CD8-positive, alpha-beta memory T cell (primary cell): ENCODE measurements at regions not wholly inside any gene's neighbourhood (a gene's known extent, or its start where the extent isn't known, plus 50 kb on each side); places are given as distances from the start of the nearest gene placed in this dataset.
"Not testable (repeated sequence)": the region's sequence is repeated elsewhere in the genome, so short reads cannot be mapped to it uniquely, and the experiment has no call there.

Source experiments
- CTCF ChIA-PET: fragments of 350-600 bp; sonication (Branson Sonifier 250); formaldehyde crosslinking; loops from one replicate; lab custom pipeline; 2021; ENCODE audit warnings: antibody characterized with exemption; lab: Charles Lee
- POLR2A ChIA-PET: fragments of 350-600 bp; sonication (Branson Sonifier 250); formaldehyde crosslinking; loops from one replicate; lab custom pipeline; 2021; ENCODE audit warnings: antibody characterized with exemption; lab: Charles Lee
- DNase-seq, 5 donors: peaks; one replicate each; pipeline versions ENCODE4 v3.0.0 to v3.0.0-alpha.2; 2020 to 2022; ENCODE audit warnings: mixed read lengths in 1 of 5
- H3K27ac ChIP-seq: one replicate; pipeline ENCODE4 v1.7.0; 2013; ENCODE audit warnings: low read depth, mild to moderate bottlenecking, low read length, moderate library complexity
- H3K27me3 ChIP-seq: 2 replicates; pipeline ENCODE4 v1.7.0; 2013; ENCODE audit warnings: low read length, mild to moderate bottlenecking; ENCODE audit not compliant: insufficient read depth, poor library complexity, severe bottlenecking
- H3K36me3 ChIP-seq: 2 replicates; pipeline ENCODE4 v1.7.0; 2013; ENCODE audit warnings: mild to moderate bottlenecking, low read length, moderate library complexity; ENCODE audit not compliant: insufficient read depth
- H3K4me1 ChIP-seq: 2 replicates; pipeline ENCODE4 v1.7.0; 2013; ENCODE audit warnings: mild to moderate bottlenecking, low read length, moderate library complexity; ENCODE audit not compliant: insufficient read depth
- H3K4me3 ChIP-seq: 2 replicates; pipeline ENCODE4 v1.7.0; 2013; ENCODE audit warnings: mild to moderate bottlenecking, low read length
- H3K9me3 ChIP-seq: 2 replicates; pipeline ENCODE4 v1.7.0; 2013; ENCODE audit warnings: mild to moderate bottlenecking, low read length
- H3K27ac Mint-ChIP-seq, 8 donors: one replicate each; pipeline ENCODE4 v1.8.0; 2020 to 2021; ENCODE audit warnings: mixed read lengths in 8 of 8, mild to moderate bottlenecking in 6 of 8, inconsistent platforms in 3 of 8, moderate library complexity in 3 of 8
- H3K27me3 Mint-ChIP-seq, 2 donors: one replicate each; pipeline ENCODE4 v1.8.0; 2020 to 2021; ENCODE audit warnings: mixed read lengths in 2 of 2, mild to moderate bottlenecking in 1 of 2, moderate library complexity in 1 of 2
- H3K36me3 Mint-ChIP-seq, 3 donors: one replicate each; pipeline ENCODE4 v1.8.0; 2020 to 2021; ENCODE audit warnings: mixed read lengths in 3 of 3, inconsistent platforms in 1 of 3, mild to moderate bottlenecking in 1 of 3
- H3K4me1 Mint-ChIP-seq, 3 donors: one replicate each; pipeline ENCODE4 v1.8.0; 2020 to 2021; ENCODE audit warnings: mixed read lengths in 3 of 3, inconsistent platforms in 1 of 3, mild to moderate bottlenecking in 1 of 3
- H3K4me3 Mint-ChIP-seq, 7 donors: one replicate each; pipeline ENCODE4 v1.8.0; 2020 to 2021; ENCODE audit warnings: mixed read lengths in 7 of 7, mild to moderate bottlenecking in 6 of 7, moderate library complexity in 4 of 7, inconsistent platforms in 2 of 7
- H3K9me3 Mint-ChIP-seq, 5 donors: one replicate each; pipeline ENCODE4 v1.8.0; 2020 to 2022; ENCODE audit warnings: mixed read lengths in 5 of 5, mild to moderate bottlenecking in 3 of 5, moderate library complexity in 2 of 5, inconsistent platforms in 1 of 5

DNA sequence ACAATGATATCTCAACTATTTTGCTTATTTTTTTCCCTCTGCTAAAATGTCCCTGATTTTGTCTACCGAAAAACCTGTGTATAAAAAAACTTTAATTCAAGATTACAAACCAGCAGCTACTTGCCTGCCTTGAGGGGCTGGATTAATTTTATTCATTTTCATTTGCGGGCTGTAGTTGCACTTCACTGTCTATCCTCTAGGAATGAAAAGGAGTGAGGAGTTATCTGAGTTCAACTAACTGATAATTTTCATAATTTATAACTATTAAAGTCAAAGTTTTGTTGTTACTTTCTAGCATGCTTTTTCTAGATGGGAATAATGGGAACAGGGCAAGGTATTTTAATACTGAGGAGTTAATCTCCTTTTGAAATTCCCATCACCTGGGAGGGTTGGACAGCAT is 50.3 kb upstream of the AGTPBP1 start:
- H3K4me1 ChIP-seq, H3K27ac ChIP-seq, H3K27ac Mint-ChIP-seq, CTCF ChIA-PET, DNase-seq, H3K4me1 Mint-ChIP-seq, H3K27me3 ChIP-seq, H3K4me3 Mint-ChIP-seq, H3K36me3 ChIP-seq, H3K9me3 Mint-ChIP-seq, H3K4me3 ChIP-seq, POLR2A ChIA-PET, H3K36me3 Mint-ChIP-seq, H3K9me3 ChIP-seq: not testable (repeated sequence)
- H3K27me3 Mint-ChIP-seq, result peaks cover 2 to 13% of the 10 kb centered on the region in 2 donors

GRCh38 chr9:85802978-85803695 is 61.4 kb upstream of the AGTPBP1 start:
- H3K27ac Mint-ChIP-seq, POLR2A ChIA-PET, H3K4me3 Mint-ChIP-seq, H3K4me3 ChIP-seq, H3K27me3 Mint-ChIP-seq, H3K27me3 ChIP-seq, H3K9me3 ChIP-seq, H3K9me3 Mint-ChIP-seq, H3K36me3 ChIP-seq, H3K36me3 Mint-ChIP-seq, CTCF ChIA-PET, H3K27ac ChIP-seq: not testable (repeated sequence)
- peaks cover 10 to 19% (median 14%) of the 10 kb centered on the region in 3 donors for H3K4me1 Mint-ChIP-seq
- H3K4me1 ChIP-seq, result peaks cover 14% of the 10 kb centered on the region
- DNase-seq, result peak; percentile 1 to 76 (median 52)

DNA sequence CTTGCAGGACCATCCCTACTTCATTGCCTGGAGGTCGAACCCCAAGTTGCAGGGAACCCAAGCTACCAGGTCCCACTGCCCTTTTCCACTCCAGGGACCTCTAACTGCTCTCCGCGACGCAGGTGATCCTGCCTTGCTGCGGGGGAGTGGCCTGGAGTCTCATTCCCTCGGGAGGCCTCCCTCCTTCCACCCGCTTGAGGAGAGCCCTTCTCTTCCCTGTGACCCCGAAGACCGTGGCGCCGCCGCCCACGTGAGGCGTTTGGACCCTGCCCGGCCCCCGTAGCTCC is 63.0 kb upstream of the AGTPBP1 start:
- H3K9me3 ChIP-seq, DNase-seq, H3K27me3 Mint-ChIP-seq, POLR2A ChIA-PET, H3K4me3 Mint-ChIP-seq, H3K9me3 Mint-ChIP-seq, H3K4me3 ChIP-seq, H3K27ac Mint-ChIP-seq, H3K36me3 ChIP-seq, H3K27me3 ChIP-seq: not testable (repeated sequence)
- H3K4me1 Mint-ChIP-seq, result peaks cover 17 to 26% (median 22%) of the 10 kb centered on the region in 3 donors
- peaks cover 0 to 23% (median 6%) of the 10 kb centered on the region in 3 donors for H3K36me3 Mint-ChIP-seq
- peak overlapping the region; percentile 31 for H3K27ac ChIP-seq
- H3K4me1 ChIP-seq, result peaks cover 14% of the 10 kb centered on the region
- CTCF ChIA-PET, result interaction anchor here (0.8 kb wide), 1 partner anchor 61 kb away, joined by 3 read pairs; no protein-coding TSS in a partner anchor

DNA sequence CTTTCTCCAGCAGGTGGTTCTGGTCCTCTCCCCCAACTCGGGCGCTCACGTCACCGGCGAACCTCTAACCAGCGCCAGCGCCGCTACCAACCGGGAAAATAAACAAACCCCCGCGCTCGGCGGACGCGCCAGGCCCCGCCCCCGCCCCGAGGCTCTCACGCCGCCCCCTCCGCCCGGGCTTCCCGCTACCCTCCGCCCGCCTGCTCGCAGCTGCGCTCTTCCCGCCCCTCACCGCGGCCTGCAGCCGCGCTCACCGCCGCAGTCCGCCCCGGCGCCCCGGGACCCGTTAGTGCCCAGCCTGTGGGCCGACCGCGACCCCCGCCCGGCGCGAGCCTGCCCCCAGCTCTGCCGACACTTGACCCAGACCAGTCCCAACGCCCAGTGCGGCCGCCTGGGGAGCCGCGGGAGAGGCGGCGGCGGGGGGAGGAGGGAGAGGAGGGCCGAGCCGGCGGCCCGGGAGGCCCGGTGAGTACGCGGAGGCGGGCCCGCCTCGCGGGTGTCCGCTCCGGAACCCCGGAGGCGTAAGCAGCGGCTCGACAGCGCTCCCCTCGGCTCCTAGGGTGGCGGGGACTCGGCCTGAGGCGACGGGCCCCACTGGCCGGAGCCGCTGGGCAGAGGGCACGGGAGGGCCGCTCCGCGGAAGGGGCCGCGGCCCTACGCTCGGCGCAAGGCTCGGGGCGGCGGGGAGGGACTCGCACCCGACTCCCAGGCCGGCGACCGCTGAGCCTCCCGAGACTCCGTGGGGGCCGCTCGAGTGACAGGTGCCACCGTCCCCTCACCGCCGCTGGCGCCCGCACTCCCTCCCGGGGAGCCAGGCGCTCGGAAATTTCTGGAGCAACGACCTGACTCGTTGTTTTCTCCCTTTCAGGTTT is 63.6 kb upstream of the AGTPBP1 start:
- H3K27me3 Mint-ChIP-seq, H3K9me3 Mint-ChIP-seq, H3K9me3 ChIP-seq, POLR2A ChIA-PET, H3K36me3 ChIP-seq, H3K27me3 ChIP-seq: not testable (repeated sequence)
- H3K4me3 Mint-ChIP-seq, result peak overlapping the region; percentile 83 to 95 (median 86)
- CTCF ChIA-PET, result interaction anchor here (0.8 kb wide), 1 partner anchor 61 kb away, joined by 3 read pairs; no protein-coding TSS in a partner anchor
- Histone ChIP-seq H3K4me1 (peaks cover 14% of the 10 kb centered on the region), H3K27ac (peak overlapping the region; percentile 57), H3K4me3 (peak overlapping the region; percentile 31)
- peak; percentile 72 to 86 (median 79) for DNase-seq
- H3K36me3 Mint-ChIP-seq, result peaks cover 0 to 25% (median 6%) of the 10 kb centered on the region in 3 donors
- H3K27ac Mint-ChIP-seq, result peak overlapping the region; percentile 73 to 96 (median 88)
- H3K4me1 Mint-ChIP-seq, result peaks cover 17 to 26% (median 23%) of the 10 kb centered on the region in 3 donors

DNA sequence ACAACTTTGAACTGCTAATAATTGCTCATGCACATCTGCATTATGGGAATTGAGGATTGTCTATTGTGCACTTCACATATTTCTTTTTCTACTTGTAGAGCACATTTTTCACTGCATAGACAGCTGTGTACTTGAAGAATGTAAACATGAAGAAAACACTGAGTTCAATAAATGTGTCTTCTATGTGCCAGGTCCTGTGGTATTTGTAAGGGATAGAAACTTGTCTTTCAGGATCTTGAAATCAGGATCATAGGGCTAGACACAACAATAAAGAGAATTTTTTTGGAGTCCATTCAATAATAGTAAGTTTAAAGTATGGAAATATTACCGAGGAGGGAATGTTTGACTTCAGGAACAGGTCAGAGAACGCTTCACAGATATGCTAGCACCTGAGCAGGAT is 66.6 kb upstream of the AGTPBP1 start:
- H3K4me1 ChIP-seq, result peaks cover 14% of the 10 kb centered on the region
- CTCF ChIA-PET, result not testable (repeated sequence)

GRCh38 chr9:85813388-85813787 is 71.6 kb upstream of the AGTPBP1 start:
- peaks cover 3 to 11% (median 11%) of the 10 kb centered on the region in 3 donors for H3K4me1 Mint-ChIP-seq

More for the DNA sequence above, 66.6 kb upstream of the AGTPBP1 start:
- H3K9me3 Mint-ChIP-seq, H3K9me3 ChIP-seq, H3K27me3 ChIP-seq, H3K27ac Mint-ChIP-seq, H3K4me3 ChIP-seq, H3K27me3 Mint-ChIP-seq, H3K36me3 ChIP-seq, POLR2A ChIA-PET, DNase-seq, H3K27ac ChIP-seq: not testable (repeated sequence)
- H3K36me3 Mint-ChIP-seq, result peaks cover 0 to 31% (median 8%) of the 10 kb centered on the region in 3 donors
- H3K4me1 Mint-ChIP-seq, result peaks cover 19 to 32% (median 23%) of the 10 kb centered on the region in 3 donors
- peak overlapping the region in 2 of 7 donors; percentile 12 to 67 for H3K4me3 Mint-ChIP-seq

DNA sequence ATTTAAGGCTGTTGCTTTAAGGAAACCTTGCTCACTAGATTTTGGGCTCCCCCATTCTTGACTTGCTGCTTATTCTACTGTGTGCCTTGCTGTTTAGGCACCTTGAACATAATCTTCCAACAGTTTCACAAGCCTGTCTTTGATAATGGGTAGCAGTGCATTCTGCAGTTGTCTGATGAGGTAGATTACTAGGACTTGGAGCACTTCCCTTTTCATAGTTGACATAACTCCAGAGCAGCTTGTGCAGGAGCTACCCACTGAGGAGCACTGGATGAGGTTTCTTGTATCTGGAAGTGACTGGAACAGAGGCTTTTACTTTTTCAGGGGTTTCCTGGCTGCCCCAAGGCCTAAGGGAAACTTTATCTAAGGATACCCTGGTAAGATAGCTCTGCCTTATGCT is 73.0 kb upstream of the AGTPBP1 start:
- DNase-seq, H3K27ac Mint-ChIP-seq, H3K4me3 Mint-ChIP-seq, CTCF ChIA-PET, POLR2A ChIA-PET, H3K4me1 ChIP-seq, H3K9me3 ChIP-seq, H3K9me3 Mint-ChIP-seq, H3K4me3 ChIP-seq, H3K27me3 Mint-ChIP-seq, H3K27ac ChIP-seq, H3K4me1 Mint-ChIP-seq, H3K27me3 ChIP-seq, H3K36me3 ChIP-seq: not testable (repeated sequence)
- H3K36me3 Mint-ChIP-seq, result peaks cover 0 to 16% (median 5%) of the 10 kb centered on the region in 3 donors

More at GRCh38 chr9:85813388-85813787, 71.6 kb upstream of the AGTPBP1 start:
- POLR2A ChIA-PET, CTCF ChIA-PET, H3K9me3 ChIP-seq, H3K27ac Mint-ChIP-seq, H3K4me3 Mint-ChIP-seq, DNase-seq, H3K36me3 ChIP-seq, H3K9me3 Mint-ChIP-seq, H3K4me1 ChIP-seq, H3K27ac ChIP-seq, H3K4me3 ChIP-seq, H3K27me3 Mint-ChIP-seq, H3K27me3 ChIP-seq: not testable (repeated sequence)
- H3K36me3 Mint-ChIP-seq, result peaks cover 0 to 27% (median 8%) of the 10 kb centered on the region in 3 donors

- H3K27me3 Mint-ChIP-seq, H3K4me1 ChIP-seq, H3K4me3 ChIP-seq, POLR2A ChIA-PET, H3K4me1 Mint-ChIP-seq, H3K9me3 ChIP-seq, H3K36me3 ChIP-seq, H3K9me3 Mint-ChIP-seq, H3K4me3 Mint-ChIP-seq, H3K27ac Mint-ChIP-seq, H3K27me3 ChIP-seq, H3K27ac ChIP-seq, CTCF ChIA-PET: not testable (repeated sequence)
- DNase-seq, result peak in 2 of 5 donors; percentile 41 to 49
- H3K36me3 Mint-ChIP-seq, result peaks cover 4 to 36% (median 8%) of the 10 kb centered on the region in 3 donors
Observed at GRCh38 chr9:85818971-85819370, 77.2 kb upstream of the AGTPBP1 start.
